Fibroblast of lung (primary cell): ENCODE measurements at regions not wholly inside any gene's neighbourhood (a gene's known extent, or its start where the extent isn't known, plus 50 kb on each side); places are given as distances from the start of the nearest gene placed in this dataset.

ENCODE experiments used
- DNase-seq, 2 donors: peaks; one replicate each; pipeline versions ENCODE4 v3.0.0 to v3.0.0-alpha.2; 2010; ENCODE audit warnings: low read depth in 2 of 2
- H2AFZ ChIP-seq: 2 replicates; pipeline ENCODE4 v1.5.1; 2012; ENCODE audit warnings: low read length, control low read depth, inconsistent platforms
- H3K27ac ChIP-seq: 2 replicates; pipeline ENCODE4 v1.5.1; 2011; ENCODE audit warnings: low read length, control low read depth; ENCODE audit not compliant: insufficient read depth
- H3K27me3 ChIP-seq: 2 replicates; pipeline ENCODE4 v1.5.1; 2011; ENCODE audit warnings: mild to moderate bottlenecking, low read length; ENCODE audit not compliant: control insufficient read depth, insufficient read depth
- H3K36me3 ChIP-seq: 2 replicates; pipeline ENCODE4 v1.5.1; 2011; ENCODE audit warnings: low read length; ENCODE audit not compliant: control insufficient read depth, insufficient read depth
- H3K4me1 ChIP-seq: 2 replicates; pipeline ENCODE4 v1.5.1; 2011; ENCODE audit warnings: low read length; ENCODE audit not compliant: control insufficient read depth, insufficient read depth; ENCODE audit errors: extremely low read depth
- H3K4me2 ChIP-seq: 2 replicates; pipeline ENCODE4 v1.5.1; 2011; ENCODE audit warnings: low read length, control low read depth; ENCODE audit not compliant: insufficient read depth; ENCODE audit errors: extremely low read depth
- H3K4me3 ChIP-seq, 4 experiments: fragments of 200-600 bp in 1 of 4; sonication (generic) in 1 of 4; replicated peaks in 1 of 4; 2 replicates each; pipeline ENCODE4 v1.5.1; 2011 to 2016; ENCODE audit warnings: low read length in 4 of 4, low read depth in 3 of 4, mild to moderate bottlenecking in 3 of 4, control low read depth in 2 of 4, inconsistent platforms in 1 of 4, mixed read lengths in 1 of 4; ENCODE audit not compliant: insufficient read depth in 1 of 4; ENCODE audit errors: control extremely low read depth in 1 of 4
- H3K79me2 ChIP-seq: 2 replicates; pipeline ENCODE4 v1.5.1; 2012; ENCODE audit warnings: mild to moderate bottlenecking, low read length, inconsistent platforms; ENCODE audit not compliant: control insufficient read depth, insufficient read depth
- H3K9ac ChIP-seq: 2 replicates; pipeline ENCODE4 v1.5.1; 2011; ENCODE audit warnings: mild to moderate bottlenecking, low read length, control low read depth; ENCODE audit not compliant: insufficient read depth
- H3K9me3 ChIP-seq: 2 replicates; pipeline ENCODE4 v1.5.1; 2012; ENCODE audit warnings: low read depth, low read length; ENCODE audit not compliant: control insufficient read depth, insufficient read depth
- H4K20me1 ChIP-seq: 2 replicates; pipeline ENCODE4 v1.5.1; 2011; ENCODE audit warnings: low read length; ENCODE audit not compliant: control insufficient read depth, insufficient read depth; ENCODE audit errors: extremely low read depth
- EZH2 ChIP-seq: IDR thresholded peaks from 2 replicates; pipeline ENCODE4 v1.5.1; 2012; ENCODE audit warnings: low read length, control low read depth, mild to moderate bottlenecking; ENCODE audit errors: missing control alignments
- TF ChIP-seq, protein P1 (sequence below), 2 donors: IDR thresholded peaks in 1 of 2; conservative IDR thresholded peaks in 1 of 2; 1 replicate in 1 of 2; 2 replicates in 1 of 2; pipeline ENCODE4 v1.5.1; 2011 to 2012; ENCODE audit warnings: low read length in 2 of 2, control low read depth in 1 of 2, inconsistent platforms in 1 of 2, low read depth in 1 of 2, mild to moderate bottlenecking in 1 of 2

DNA sequence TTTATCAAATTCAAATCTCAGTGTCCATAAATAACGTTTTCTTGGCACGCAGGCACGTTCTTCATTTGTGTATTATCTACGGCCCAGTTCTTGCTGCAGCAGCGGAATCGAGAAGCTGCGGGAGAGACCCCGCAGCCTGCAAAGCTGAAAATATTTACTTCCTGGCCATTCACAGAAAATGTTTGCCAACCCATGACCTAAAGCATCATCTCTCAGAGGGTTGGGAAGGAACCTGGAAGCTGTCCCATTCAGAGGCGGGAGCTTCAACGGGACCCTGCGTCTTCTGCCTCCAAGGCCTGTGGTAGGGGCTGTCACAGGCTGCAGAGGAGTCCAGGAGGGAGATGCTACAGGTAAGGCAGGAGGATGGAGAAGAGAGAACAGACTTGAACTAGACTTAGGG is 319.2 kb downstream of the MN1 start:
- no peaks in the 10 kb centered on the region for H3K9me3 ChIP-seq
- no peaks in the 10 kb centered on the region for H3K36me3 ChIP-seq
- no peak overlapping the region for H3K4me3 ChIP-seq
- H3K4me2 ChIP-seq, result no peak overlapping the region
- no peak for DNase-seq
- H3K4me1 ChIP-seq, result peaks cover 1% of the 10 kb centered on the region
- H2AFZ ChIP-seq, result no peak overlapping the region
- no peak overlapping the region for H3K9ac ChIP-seq
- no peak overlapping the region for H3K27ac ChIP-seq
- TF ChIP-seq EZH2, result no peak
- TF ChIP-seq, protein P1, sequence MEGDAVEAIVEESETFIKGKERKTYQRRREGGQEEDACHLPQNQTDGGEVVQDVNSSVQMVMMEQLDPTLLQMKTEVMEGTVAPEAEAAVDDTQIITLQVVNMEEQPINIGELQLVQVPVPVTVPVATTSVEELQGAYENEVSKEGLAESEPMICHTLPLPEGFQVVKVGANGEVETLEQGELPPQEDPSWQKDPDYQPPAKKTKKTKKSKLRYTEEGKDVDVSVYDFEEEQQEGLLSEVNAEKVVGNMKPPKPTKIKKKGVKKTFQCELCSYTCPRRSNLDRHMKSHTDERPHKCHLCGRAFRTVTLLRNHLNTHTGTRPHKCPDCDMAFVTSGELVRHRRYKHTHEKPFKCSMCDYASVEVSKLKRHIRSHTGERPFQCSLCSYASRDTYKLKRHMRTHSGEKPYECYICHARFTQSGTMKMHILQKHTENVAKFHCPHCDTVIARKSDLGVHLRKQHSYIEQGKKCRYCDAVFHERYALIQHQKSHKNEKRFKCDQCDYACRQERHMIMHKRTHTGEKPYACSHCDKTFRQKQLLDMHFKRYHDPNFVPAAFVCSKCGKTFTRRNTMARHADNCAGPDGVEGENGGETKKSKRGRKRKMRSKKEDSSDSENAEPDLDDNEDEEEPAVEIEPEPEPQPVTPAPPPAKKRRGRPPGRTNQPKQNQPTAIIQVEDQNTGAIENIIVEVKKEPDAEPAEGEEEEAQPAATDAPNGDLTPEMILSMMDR (conservative IDR thresholded peaks at IDR 0.05 in 1 of 2, IDR thresholded peaks at IDR 0.05 in 1 of 2; ENCODE audit: low read depth in 1 of 2, low read length in 2 of 2), result no peak
- H4K20me1 ChIP-seq, result no peaks in the 10 kb centered on the region
- H3K79me2 ChIP-seq, result no peaks in the 10 kb centered on the region
- peaks cover 2% of the 10 kb centered on the region for H3K27me3 ChIP-seq

DNA sequence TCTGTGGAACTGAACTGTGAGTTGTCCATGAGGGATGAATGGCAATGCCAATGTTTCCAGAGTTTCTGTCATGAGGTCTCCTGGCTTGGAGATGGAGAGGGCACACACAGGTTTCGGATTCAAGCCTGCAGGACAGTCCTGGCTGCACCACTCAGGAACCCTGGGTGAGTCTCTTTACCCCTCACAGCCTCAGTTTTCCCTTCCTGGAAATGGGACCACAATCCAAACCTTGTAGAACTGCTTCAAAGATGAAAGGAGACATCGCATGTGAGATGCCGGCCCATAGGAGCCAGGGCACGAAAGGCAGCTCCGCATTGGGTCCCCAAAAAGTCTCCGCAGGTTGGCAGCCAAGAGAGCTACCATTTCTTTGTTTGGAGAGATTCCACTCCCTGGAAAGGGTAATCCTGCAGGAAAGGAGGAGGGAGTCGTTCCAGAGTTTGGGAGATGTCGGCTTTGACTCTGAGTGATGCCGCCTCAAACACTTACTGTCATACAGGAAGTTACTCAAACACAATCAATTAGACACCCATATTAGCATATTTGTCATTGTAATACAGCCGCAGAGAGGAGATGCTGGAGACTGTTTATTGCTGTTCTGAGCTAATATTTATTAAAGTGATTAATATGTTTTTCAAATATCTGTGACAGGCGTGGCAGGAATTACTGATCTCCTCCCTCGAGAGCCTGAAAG is 318.3 kb downstream of the MN1 start:
- Histone ChIP-seq H3K4me3 (no peak overlapping the region), H3K9me3 (no peaks in the 10 kb centered on the region), H4K20me1 (no peaks in the 10 kb centered on the region), H3K4me1 (peaks cover 3% of the 10 kb centered on the region), H3K79me2 (no peaks in the 10 kb centered on the region), H3K36me3 (no peaks in the 10 kb centered on the region), H3K4me2 (no peak overlapping the region), H3K9ac (no peak overlapping the region), H3K27me3 (peaks cover 2% of the 10 kb centered on the region), H2AFZ (no peak overlapping the region), H3K27ac (no peak overlapping the region)
- TF ChIP-seq, protein P1 (conservative IDR thresholded peaks at IDR 0.05 in 1 of 2, IDR thresholded peaks at IDR 0.05 in 1 of 2; ENCODE audit: low read depth in 1 of 2, low read length in 2 of 2), result no peak
- no peak for TF ChIP-seq EZH2
- DNase-seq, result no peak

GRCh38 chr22:27485842-27486241 is 315.7 kb downstream of the MN1 start:
- no peak overlapping the region for H3K4me2 ChIP-seq
- no peaks in the 10 kb centered on the region for H4K20me1 ChIP-seq
- H2AFZ ChIP-seq, result no peak overlapping the region
- peaks cover 12% of the 10 kb centered on the region for H3K4me1 ChIP-seq
- H3K4me3 ChIP-seq, result no peak overlapping the region
- TF ChIP-seq, protein P1 (conservative IDR thresholded peaks at IDR 0.05 in 1 of 2, IDR thresholded peaks at IDR 0.05 in 1 of 2; ENCODE audit: low read depth in 1 of 2, low read length in 2 of 2), result no peak
- no peak for TF ChIP-seq EZH2
- H3K27me3 ChIP-seq, result peaks cover 2% of the 10 kb centered on the region
- no peaks in the 10 kb centered on the region for H3K9me3 ChIP-seq
- no peak overlapping the region for H3K27ac ChIP-seq
- H3K79me2 ChIP-seq, result no peaks in the 10 kb centered on the region
- H3K36me3 ChIP-seq, result no peaks in the 10 kb centered on the region
- no peak for DNase-seq
- no peak overlapping the region for H3K9ac ChIP-seq
